K562 (cell line): ENCODE measurements at regions not wholly inside any gene's neighbourhood (a gene's known extent, or its start where the extent isn't known, plus 50 kb on each side); places are given as distances from the start of the nearest gene placed in this dataset.

Experiments used
- ATAC-seq: fragments of 200-7000 bp; cut with Tn5 transposase; 3 replicates; pipeline ENCODE4 v1.9.1; 2020; ENCODE audit warnings: moderate library complexity
- BruUV-seq: library from RNA; stranded (reverse); fragments of 400-500 nt; replicated peaks from 2 replicates; lab custom pipeline; 2021; lab: Mats Ljungman, UMichigan
- CTCF ChIA-PET: fragments of 300-600 bp; formaldehyde crosslinking; extraction: SDS; loops from one replicate; lab custom pipeline; 2021; ENCODE audit warnings: low intra/inter-chr PET ratio; lab: Yijun Ruan, JAX
- POLR2A ChIA-PET: fragments of 300-600, 350-650 bp; sonication (Branson Sonifier 250); formaldehyde crosslinking; extraction: SDS; loops from one replicate; lab custom pipeline; 2021; ENCODE audit warnings: antibody characterized with exemption, inconsistent platforms; lab: Yijun Ruan, JAX
- DNase-seq, 4 experiments: peaks; one replicate each; pipeline versions ENCODE4 v3.0.0 to v3.0.0-alpha.2; 2011 to 2018; ENCODE audit warnings: low spot score in 3 of 4, mixed read lengths in 3 of 4; ENCODE audit errors: extremely low read depth in 1 of 4
- FAIRE-seq: peaks from 2 replicates; lab custom pipeline; 2011; peaks lifted over from hg19 to GRCh38; lab: Jason Lieb, UNC
- H2AFZ ChIP-seq: 2 replicates; pipeline ENCODE4 v1.6.0; 2011; ENCODE audit warnings: low read depth, low read length, control low read depth, inconsistent platforms
- H3K27ac ChIP-seq: fragments of 200-600 bp; 3 replicates; pipeline ENCODE4 v1.8.0; 2011; ENCODE audit warnings: low read depth, mild to moderate bottlenecking, control low read depth, inconsistent platforms, low read length, moderate library complexity, mixed read lengths; ENCODE audit errors: extremely low read depth
- H3K27me3 ChIP-seq, 2 experiments: fragments of 300-600 bp in 1 of 2; 2 replicates in 1 of 2; 3 replicates in 1 of 2; pipeline versions ENCODE4 v1.6.0 to v1.8.0; 2011; ENCODE audit warnings: inconsistent platforms in 2 of 2, low read length in 2 of 2, mild to moderate bottlenecking in 1 of 2, mixed read lengths in 1 of 2, moderate library complexity in 1 of 2; ENCODE audit not compliant: control insufficient read depth in 2 of 2, insufficient read depth in 2 of 2
- H3K36me3 ChIP-seq: fragments of 300-600 bp; 3 replicates; pipeline ENCODE4 v1.8.0; 2011; ENCODE audit warnings: mild to moderate bottlenecking, low read length, inconsistent platforms; ENCODE audit not compliant: control insufficient read depth, insufficient read depth
- H3K4me1 ChIP-seq, 2 experiments: fragments of 200-600 bp in 1 of 2; replicated peaks in 1 of 2; 2 replicates in 1 of 2; 3 replicates in 1 of 2; pipeline versions ENCODE4 v1.5.1 to v1.8.0; 2011; ENCODE audit warnings: inconsistent platforms in 2 of 2, low read length in 2 of 2, mild to moderate bottlenecking in 1 of 2, mixed read lengths in 1 of 2, moderate library complexity in 1 of 2; ENCODE audit not compliant: control insufficient read depth in 2 of 2, insufficient read depth in 2 of 2
- H3K4me2 ChIP-seq: 2 replicates; pipeline ENCODE4 v1.6.1; 2011; ENCODE audit warnings: low read length, control low read depth, inconsistent platforms, mixed read lengths; ENCODE audit not compliant: insufficient read depth
- H3K4me3 ChIP-seq: fragments of 200-600 bp; sonication (generic), shearing (Covaris generic); 2 replicates; pipeline ENCODE4 v1.5.1; 2016; ENCODE audit warnings: control low read depth, inconsistent platforms
- H3K79me2 ChIP-seq: fragments of 200-600 bp; 3 replicates; pipeline ENCODE4 v1.8.0; 2011; ENCODE audit warnings: low read length, inconsistent platforms; ENCODE audit not compliant: control insufficient read depth, insufficient read depth
- H3K9ac ChIP-seq, 2 experiments: 2 replicates each; pipeline versions ENCODE4 v1.6.0 to v1.6.1; 2011; ENCODE audit warnings: low read depth in 2 of 2, low read length in 2 of 2, control low read depth in 1 of 2, inconsistent platforms in 1 of 2, mild to moderate bottlenecking in 1 of 2, mixed read lengths in 1 of 2; ENCODE audit not compliant: insufficient read depth in 1 of 2
- H3K9me1 ChIP-seq: one replicate; pipeline ENCODE4 v1.6.0; 2011; ENCODE audit warnings: inconsistent platforms, mild to moderate bottlenecking, low read length, moderate library complexity; ENCODE audit not compliant: control insufficient read depth, insufficient read depth
- H3K9me3 ChIP-seq: replicated peaks from 2 replicates; pipeline ENCODE4 v1.5.1; 2011; ENCODE audit warnings: low read depth, low read length, inconsistent platforms; ENCODE audit not compliant: control insufficient read depth, insufficient read depth
- H4K20me1 ChIP-seq: replicated peaks from 2 replicates; pipeline ENCODE4 v1.6.1; 2011; ENCODE audit warnings: low read length, inconsistent platforms, mixed read lengths; ENCODE audit not compliant: control insufficient read depth, insufficient read depth
- BDP1 ChIP-seq: IDR thresholded peaks from 3 replicates; pipeline ENCODE4 v1.6.1; 2011; ENCODE audit not compliant: insufficient read length, insufficient read depth
- CBX3 ChIP-seq, 2 experiments: IDR thresholded peaks; 1 replicate in 1 of 2; 2 replicates in 1 of 2; pipeline ENCODE4 v1.6.1; 2012; ENCODE audit warnings: inconsistent platforms in 2 of 2, low read length in 2 of 2, borderline replicate concordance in 1 of 2, control low read depth in 1 of 2
- CEBPB ChIP-seq: fragments of 450-650 bp; IDR thresholded peaks from 2 replicates; pipeline ENCODE4 v1.6.1; 2016; ENCODE audit warnings: missing genetic modification characterization, missing compliant biosample characterization
- CREB3L1 ChIP-seq: fragments of 450-650 bp; IDR thresholded peaks from 2 replicates; pipeline ENCODE4 v1.6.1; 2014; ENCODE audit warnings: low read depth, mild to moderate bottlenecking, moderate library complexity, borderline replicate concordance
- DMBX1 ChIP-seq: fragments of 250-450 bp; sonication (Bioruptor Pico); IDR thresholded peaks from 2 replicates; pipeline ENCODE4 v1.8.0; 2022; ENCODE audit warnings: inconsistent platforms, mild to moderate bottlenecking, moderate library complexity, borderline replicate concordance
- FOXA1 ChIP-seq: fragments of 450-650 bp; IDR thresholded peaks from 2 replicates; pipeline ENCODE4 v1.6.1; 2016; ENCODE audit warnings: mild to moderate bottlenecking, borderline replicate concordance
- HDAC6 ChIP-seq: IDR thresholded peaks from 2 replicates; pipeline ENCODE4 v1.6.1; 2012; ENCODE audit warnings: low read depth, mild to moderate bottlenecking, control low read depth, inconsistent platforms, low read length, moderate library complexity
- PHTF2 ChIP-seq: fragments of 250-450 bp; sonication (Bioruptor Pico); IDR thresholded peaks from 2 replicates; pipeline ENCODE4 v1.5.0; 2021; ENCODE audit warnings: mild to moderate bottlenecking
- PTRF ChIP-seq: fragments of 450-650 bp; IDR thresholded peaks from 2 replicates; pipeline ENCODE4 v1.6.1; 2016; ENCODE audit warnings: mild to moderate bottlenecking, missing genetic modification characterization, missing compliant biosample characterization
- RUNX1 ChIP-seq: sonication (generic); IDR thresholded peaks from 2 replicates; pipeline ENCODE4 v1.6.1; 2016; ENCODE audit warnings: antibody characterized with exemption, low read depth
- SIRT6 ChIP-seq: IDR thresholded peaks from one replicate; pipeline ENCODE4 v1.6.1; 2012; ENCODE audit warnings: low read depth, mild to moderate bottlenecking, control low read depth, inconsistent platforms, low read length, moderate library complexity
- TOE1 ChIP-seq, 2 experiments: fragments of 450-650 bp in 1 of 2; sonication (generic) in 1 of 2; formaldehyde crosslinking in 1 of 2; IDR thresholded peaks; 2 replicates each; pipeline versions ENCODE4 v1.7.1 to v1.8.0; 2016 to 2022; ENCODE audit warnings: borderline replicate concordance in 2 of 2, mild to moderate bottlenecking in 2 of 2, antibody characterized with exemption in 1 of 2, inconsistent platforms in 1 of 2, low read depth in 1 of 2, missing genetic modification reagents in 1 of 2, moderate library complexity in 1 of 2
- TSC22D4 ChIP-seq: fragments of 450-650 bp; IDR thresholded peaks from 2 replicates; pipeline ENCODE4 v1.6.1; 2016; ENCODE audit warnings: missing genetic modification characterization, missing biosample characterization, control low read depth
- YBX1 ChIP-seq: fragments of 450-650 bp; IDR thresholded peaks from 2 replicates; pipeline ENCODE4 v1.7.1; 2016; ENCODE audit warnings: mild to moderate bottlenecking
- ZBTB11 ChIP-seq, 3 experiments: fragments of 200-800 bp in 1 of 3; fragments of 250-450 bp in 1 of 3; fragments of 450-650 bp in 1 of 3; sonication (Bioruptor Pico) in 1 of 3; sonication (Bioruptor generic) in 1 of 3; formaldehyde crosslinking in 1 of 3; IDR thresholded peaks; 2 replicates each; pipeline versions ENCODE4 v1.6.1 to v1.8.0; 2016 to 2022; ENCODE audit warnings: mild to moderate bottlenecking in 2 of 3, missing genetic modification characterization in 2 of 3, missing compliant biosample characterization in 1 of 3, moderate library complexity in 1 of 3
- ZKSCAN1 ChIP-seq: fragments of 150-350 bp; IDR thresholded peaks from 2 replicates; pipeline ENCODE4 v1.6.1; 2016; ENCODE audit warnings: low read depth, low read length
- ZNF121 ChIP-seq: sonication (generic); formaldehyde crosslinking; conservative IDR thresholded peaks from 2 replicates; pipeline ENCODE4 v1.8.0; 2022; ENCODE audit warnings: missing genetic modification reagents
- ZNF134 ChIP-seq: fragments of 250-450 bp; sonication (Bioruptor Pico); conservative IDR thresholded peaks from 2 replicates; pipeline ENCODE4 v1.4.0; 2020
- ZNF75A ChIP-seq: fragments of 450-650 bp; formaldehyde crosslinking; IDR thresholded peaks from 2 replicates; pipeline ENCODE4 v1.4.0; 2020; ENCODE audit warnings: mild to moderate bottlenecking
- WGBS: fragments of 100-300 bp; shearing (Covaris generic); methylation state at CpG from one replicate; pipeline ENCODE4 v1.1.6; 2016; ENCODE audit warnings: low coverage, mixed read lengths; ENCODE audit not compliant: insufficient coverage; ENCODE audit errors: missing lambda C conversion rate; 5-methylcytosine and 5-hydroxymethylcytosine counted together
- in situ Hi-C: fragments of 300-500 bp; cut with MboI; formaldehyde crosslinking; loops from 4 replicates; pipeline ENCODE4 v1.15.0; 2018; ENCODE audit warnings: inconsistent platforms, mixed read lengths
- intact Hi-C: fragments of 100-400 bp; cut with micrococcal nuclease; formaldehyde crosslinking; loops from 2 replicates; pipeline ENCODE4 v1.14.2; 2022

GRCh38 chr6:112603726-112604125 is 256.6 kb downstream of the RFPL4B start:
- H3K36me3 ChIP-seq, result no peaks in the 10 kb centered on the region
- BruUV-seq, result no TSS peak
- DNase-seq (no peak), ATAC-seq (no peak), FAIRE-seq (no peak)
- TF ChIP-seq SIRT6 (no peak), PHTF2 (CRISPR knock-in tag) (no peak), BDP1 (no peak), YBX1 (no peak), ZNF75A (CRISPR knock-in tag) (no peak), ZNF134 (no peak), DMBX1 (CRISPR knock-in tag) (no peak), PTRF (no peak), HDAC6 (no peak), ZNF121 (CRISPR knock-in tag) (no peak), CBX3 (IDR thresholded peaks at IDR 0.05; ENCODE audit: borderline replicate concordance in 1 of 2, low read length in 2 of 2) (no peak), CEBPB (no peak), FOXA1 (no peak), CREB3L1 (no peak), TSC22D4 (tag) (no peak), ZBTB11 (CRISPR knock-in tag; IDR thresholded peaks at IDR 0.05) (no peak), ZKSCAN1 (no peak), TOE1 (IDR thresholded peaks at IDR 0.05; ENCODE audit: borderline replicate concordance) (no peak), TOE1 (CRISPR knock-in tag; IDR thresholded peaks at IDR 0.05; ENCODE audit: borderline replicate concordance, low read depth) (no peak), RUNX1 (no peak)
- H3K4me2 ChIP-seq, result no peak overlapping the region
- intact Hi-C loops, result no loop called here
- no peaks in the 10 kb centered on the region for H3K4me1 ChIP-seq
- H4K20me1 ChIP-seq, result no peaks in the 10 kb centered on the region
- no peaks in the 10 kb centered on the region for H3K9me1 ChIP-seq
- POLR2A ChIA-PET, result no interaction called here
- no peaks in the 10 kb centered on the region for H3K9me3 ChIP-seq
- 8% methylated on average over 1 of the region's 1 CpG for WGBS
- H3K4me3 ChIP-seq, result no peak overlapping the region
- H3K9ac ChIP-seq, result no peak overlapping the region
- H3K27ac ChIP-seq, result no peak overlapping the region
- H3K27me3 ChIP-seq, result no peaks in the 10 kb centered on the region
- CTCF ChIA-PET, result no interaction called here
- no peaks in the 10 kb centered on the region for H3K79me2 ChIP-seq
- no peak overlapping the region for H2AFZ ChIP-seq
- in situ Hi-C loops, result no loop called here
